Keratinocyte (primary cell): ENCODE measurements at regions not wholly inside any gene's neighbourhood (a gene's known extent, or its start where the extent isn't known, plus 50 kb on each side); places are given as distances from the start of the nearest gene placed in this dataset.

Source experiments
- DNase-seq: peaks from one replicate; pipeline ENCODE4 v3.0.0-alpha.2; 2011; ENCODE audit warnings: low read depth, missing footprints, low spot score
- FAIRE-seq: peaks from 2 replicates; lab custom pipeline; 2011; peaks lifted over from hg19 to GRCh38; lab: Jason Lieb, UNC
- H2AFZ ChIP-seq: 2 replicates; pipeline ENCODE4 v1.6.0; 2012; ENCODE audit warnings: low read length, control low read depth, inconsistent platforms; ENCODE audit not compliant: control insufficient read depth
- H3K27ac ChIP-seq: 2 replicates; pipeline ENCODE4 v1.5.1; 2011; ENCODE audit warnings: low read length; ENCODE audit not compliant: control insufficient read depth, insufficient read depth
- H3K27me3 ChIP-seq: 3 replicates; pipeline ENCODE4 v1.6.0; 2011; ENCODE audit warnings: low read length; ENCODE audit not compliant: control insufficient read depth, insufficient read depth; ENCODE audit errors: extremely low read depth
- H3K36me3 ChIP-seq, 2 experiments: 2 replicates in 1 of 2; 3 replicates in 1 of 2; pipeline ENCODE4 v1.5.1; 2011; ENCODE audit warnings: low read length in 2 of 2, mild to moderate bottlenecking in 1 of 2; ENCODE audit not compliant: control insufficient read depth in 2 of 2, insufficient read depth in 2 of 2; ENCODE audit errors: extremely low read depth in 1 of 2
- H3K4me1 ChIP-seq: 3 replicates; pipeline ENCODE4 v1.5.1; 2011; ENCODE audit warnings: low read length; ENCODE audit not compliant: control insufficient read depth, insufficient read depth; ENCODE audit errors: extremely low read depth
- H3K4me2 ChIP-seq: 3 replicates; pipeline ENCODE4 v1.6.0; 2011; ENCODE audit warnings: low read depth, low read length; ENCODE audit not compliant: control insufficient read depth, insufficient read depth; ENCODE audit errors: extremely low read depth
- H3K4me3 ChIP-seq, 3 experiments: fragments of 200-600 bp in 1 of 3; sonication (generic) in 1 of 3; 2 replicates in 2 of 3; 3 replicates in 1 of 3; pipeline ENCODE4 v1.5.1; 2011 to 2016; ENCODE audit warnings: low read length in 3 of 3, mild to moderate bottlenecking in 3 of 3, control low read depth in 2 of 3, inconsistent platforms in 1 of 3, low read depth in 1 of 3, mixed read lengths in 1 of 3, mixed run types in 1 of 3, moderate library complexity in 1 of 3; ENCODE audit not compliant: control insufficient read depth in 2 of 3, insufficient read depth in 2 of 3; ENCODE audit errors: extremely low read depth in 1 of 3
- H3K79me2 ChIP-seq: 2 replicates; pipeline ENCODE4 v1.6.0; 2012; ENCODE audit warnings: low read length; ENCODE audit not compliant: control insufficient read depth, insufficient read depth
- H3K9ac ChIP-seq: 3 replicates; pipeline ENCODE4 v1.6.0; 2011; ENCODE audit warnings: low read length; ENCODE audit not compliant: control insufficient read depth, insufficient read depth; ENCODE audit errors: extremely low read depth
- H3K9me1 ChIP-seq: 3 replicates; pipeline ENCODE4 v1.6.0; 2011; ENCODE audit warnings: low read length; ENCODE audit not compliant: control insufficient read depth, insufficient read depth; ENCODE audit errors: extremely low read depth
- H3K9me3 ChIP-seq: 2 replicates; pipeline ENCODE4 v1.5.1; 2012; ENCODE audit warnings: low read depth, low read length; ENCODE audit not compliant: control insufficient read depth
- H4K20me1 ChIP-seq: 3 replicates; pipeline ENCODE4 v1.6.0; 2011; ENCODE audit warnings: low read length; ENCODE audit not compliant: control insufficient read depth, insufficient read depth; ENCODE audit errors: extremely low read depth
- CTCF ChIP-seq, 3 experiments: IDR thresholded peaks in 1 of 3; conservative IDR thresholded peaks in 1 of 3; optimal IDR thresholded peaks in 1 of 3; 2 replicates in 2 of 3; 3 replicates in 1 of 3; pipeline versions ENCODE3 to v1.5.1; 2011; ENCODE audit warnings: low read length in 3 of 3, mild to moderate bottlenecking in 3 of 3, moderate library complexity in 2 of 3, control low read depth in 1 of 3, inconsistent platforms in 1 of 3; ENCODE audit not compliant: insufficient read depth in 2 of 3; ENCODE audit errors: extremely low read depth in 1 of 3
- EZH2 ChIP-seq: IDR thresholded peaks from one replicate; pipeline ENCODE4 v1.6.1; 2012; ENCODE audit warnings: inconsistent platforms, mild to moderate bottlenecking, low read length, moderate library complexity
- dilution Hi-C: fragments of 300-500 bp; cut with MboI; formaldehyde crosslinking; loops from one replicate; pipeline ENCODE4 v1.7.0; 2020; ENCODE audit warnings: low sequenced_read_pairs; ENCODE audit not compliant: extremely low pct_ligation_motif_present

GRCh38 chr6:130293800-130294199, 71.0 kb upstream of the SAMD3 start:
- TF ChIP-seq EZH2, result no peak
- peak; percentile 55 to 80 (median 80) for TF ChIP-seq CTCF (optimal IDR thresholded peaks at IDR 0.05 in 1 of 3, IDR thresholded peaks at IDR 0.05 in 1 of 3, conservative IDR thresholded peaks at IDR 0.05 in 1 of 3; ENCODE audit: extremely low read depth in 1 of 3, insufficient read depth in 2 of 3, low read length in 3 of 3)
- Histone ChIP-seq H3K4me2 (no peak overlapping the region), H2AFZ (no peak overlapping the region), H3K27me3 (no peaks in the 10 kb centered on the region), H3K4me3 (no peak overlapping the region), H3K79me2 (peaks cover 8% of the 10 kb centered on the region), H3K4me1 (no peaks in the 10 kb centered on the region), H3K9ac (no peak overlapping the region), H3K36me3 (no peaks in the 10 kb centered on the region), H4K20me1 (no peaks in the 10 kb centered on the region), H3K27ac (no peak overlapping the region), H3K9me1 (no peaks in the 10 kb centered on the region), H3K9me3 (no peaks in the 10 kb centered on the region)
- DNase-seq (no peak), FAIRE-seq (peak; percentile 63)
- dilution Hi-C loops, result no loop called here

GRCh38 chr6:130288065-130288464, 65.3 kb upstream of the SAMD3 start:
- dilution Hi-C loops, result no loop called here
- Histone ChIP-seq H3K9me3 (no peaks in the 10 kb centered on the region), H2AFZ (no peak overlapping the region), H3K27me3 (no peaks in the 10 kb centered on the region), H4K20me1 (no peaks in the 10 kb centered on the region), H3K4me3 (no peak overlapping the region), H3K4me1 (no peaks in the 10 kb centered on the region), H3K9me1 (no peaks in the 10 kb centered on the region), H3K9ac (no peak overlapping the region), H3K79me2 (no peaks in the 10 kb centered on the region), H3K4me2 (no peak overlapping the region), H3K27ac (no peak overlapping the region), H3K36me3 (no peaks in the 10 kb centered on the region)
- FAIRE-seq, result no peak
- TF ChIP-seq EZH2 (no peak), CTCF (optimal IDR thresholded peaks at IDR 0.05 in 1 of 3, IDR thresholded peaks at IDR 0.05 in 1 of 3, conservative IDR thresholded peaks at IDR 0.05 in 1 of 3; ENCODE audit: extremely low read depth in 1 of 3, insufficient read depth in 2 of 3, low read length in 3 of 3) (no peak)
- no peak for DNase-seq
